ENCODE measurements at regions not wholly inside any gene's neighbourhood (a gene's known extent, or its start where the extent isn't known, plus 50 kb on each side); places are given as distances from the start of the nearest gene placed in this dataset.
A peak's percentile ranks its signal among the peaks of the same experiment; 100 is the strongest.
"Not testable (repeated sequence)": the region's sequence is repeated elsewhere in the genome, so short reads cannot be mapped to it uniquely, and the experiment has no call there.

- not testable (repeated sequence) for DNase-seq
Measured at GRCh38 chr16:31581065-31581464, 53.4 kb downstream of the AHSP start.

- DNase-seq, result not testable (repeated sequence)
Measured at GRCh38 chr16:31601737-31602384, 74.2 kb downstream of the AHSP start.

- no peak for DNase-seq
Measured at GRCh38 chr16:31618130-31618529, 90.4 kb downstream of the AHSP start.

GRCh38 chr16:31636433-31636832 lies 108.7 kb downstream of the AHSP start:
- DNase-seq, result no peak

- DNase-seq, result no peak
Measured at GRCh38 chr16:31641279-31641678, 113.6 kb downstream of the AHSP start.

- not testable (repeated sequence) for DNase-seq
Measured at GRCh38 chr16:31655674-31656073, 128.0 kb downstream of the AHSP start.

- no peak for DNase-seq
Measured at GRCh38 chr16:31664683-31665482, 137.2 kb downstream of the AHSP start.

- no peak for DNase-seq
Measured at GRCh38 chr16:31674686-31675085, 147.0 kb downstream of the AHSP start.

GRCh38 chr16:31676731-31677130 lies 149.0 kb downstream of the AHSP start:
- DNase-seq, result no peak

GRCh38 chr16:31678649-31679325 lies 151.1 kb downstream of the AHSP start:
- DNase-seq, result no peak

- not testable (repeated sequence) for DNase-seq
Measured at GRCh38 chr16:31689331-31689730, 161.6 kb downstream of the AHSP start.

- DNase-seq, result not testable (repeated sequence)
Measured at GRCh38 chr16:31692338-31692737, 164.6 kb downstream of the AHSP start.

- no peak for DNase-seq
Measured at GRCh38 chr16:31693733-31694132, 166.0 kb downstream of the AHSP start.

GRCh38 chr16:31694461-31694860 lies 166.8 kb downstream of the AHSP start:
- DNase-seq, result no peak

- DNase-seq, result peak in 1 of 3 donors; percentile 20
Measured at GRCh38 chr16:31695667-31696066, 168.0 kb downstream of the AHSP start.

- DNase-seq, result peak in 1 of 3 donors; percentile 48
Measured at GRCh38 chr16:31696968-31697743, 169.5 kb downstream of the AHSP start.

- DNase-seq, result no peak
Measured at GRCh38 chr16:31697744-31698125, 170.0 kb downstream of the AHSP start.

- DNase-seq, result no peak
Measured at GRCh38 chr16:31698901-31699300, 171.2 kb downstream of the AHSP start.

- no peak for DNase-seq
Measured at GRCh38 chr16:31699601-31700000, 171.9 kb downstream of the AHSP start.

GRCh38 chr16:31700200-31700529 lies 172.5 kb downstream of the AHSP start:
- no peak for DNase-seq

GRCh38 chr16:31700530-31701388 lies 172.8 kb upstream of the ZNF267 start:
- peak; percentile 59 to 88 (median 72) for DNase-seq

All from muscle of back (tissue), 3 donors.